ENCODE measurements at regions not wholly inside any gene's neighbourhood (a gene's known extent, or its start where the extent isn't known, plus 50 kb on each side); places are given as distances from the start of the nearest gene placed in this dataset.

DNA sequence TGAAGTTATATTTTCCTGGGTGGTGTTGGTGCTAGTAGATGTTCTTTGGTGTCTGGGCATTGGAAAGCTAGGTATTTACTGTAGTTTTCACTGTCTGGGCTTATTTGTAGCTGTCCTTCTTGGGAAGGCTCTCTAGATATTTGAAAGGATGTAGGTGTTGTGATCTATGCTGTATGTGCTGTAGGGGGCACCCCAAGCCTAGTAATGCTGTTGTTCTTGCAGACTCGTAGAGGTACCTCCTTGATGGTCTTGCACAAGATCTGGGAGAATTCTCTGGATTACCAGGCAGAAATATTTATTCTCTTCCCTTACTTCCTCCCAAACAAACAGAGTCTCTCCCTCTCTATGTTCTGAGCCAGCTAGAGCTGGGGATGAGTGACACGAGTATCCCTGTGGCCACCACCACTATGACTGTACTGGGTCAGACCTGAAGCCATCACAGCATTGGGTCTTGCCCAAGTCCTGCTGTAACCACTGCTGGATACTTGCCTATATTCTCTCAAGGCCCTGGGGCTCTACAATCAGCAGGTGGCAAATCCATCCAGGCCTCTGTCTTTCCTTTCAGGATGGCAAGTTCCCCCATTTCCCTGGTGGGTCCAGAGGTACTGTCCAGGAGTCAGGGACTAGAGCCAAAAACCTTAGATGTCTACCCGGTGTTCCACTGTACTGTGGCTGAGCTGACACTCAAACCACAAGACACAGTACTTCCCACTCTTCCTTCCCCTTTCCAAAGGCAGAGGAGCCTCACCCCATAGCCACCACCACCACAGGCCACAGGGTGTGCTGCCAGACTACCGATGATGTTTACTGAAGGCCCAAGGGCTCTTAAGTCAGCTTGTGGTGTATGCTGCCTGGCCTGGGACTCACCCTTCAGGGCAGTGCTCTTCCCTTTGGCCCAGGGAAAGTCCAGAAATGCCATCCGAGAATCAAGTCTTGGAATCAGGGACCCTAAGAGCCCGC, 195.2 kb upstream of the DPPA4 start:
- DNase-seq (peak in 1 of 3 donors; percentile 10), ATAC-seq (peak; percentile 73)
- Mint-ChIP-seq H3K27ac (no peak overlapping the region), H3K4me1 (peaks cover 6% of the 10 kb centered on the region), H3K27me3 (peaks cover 13% of the 10 kb centered on the region), H3K36me3 (ENCODE audit: low read depth) (peaks cover 2% of the 10 kb centered on the region), H3K4me3 (no peak overlapping the region)
- H3K9me3 ChIP-seq (ENCODE audit: control insufficient read depth, low read length, poor library complexity, severe bottlenecking), result no peaks in the 10 kb centered on the region

DNA sequence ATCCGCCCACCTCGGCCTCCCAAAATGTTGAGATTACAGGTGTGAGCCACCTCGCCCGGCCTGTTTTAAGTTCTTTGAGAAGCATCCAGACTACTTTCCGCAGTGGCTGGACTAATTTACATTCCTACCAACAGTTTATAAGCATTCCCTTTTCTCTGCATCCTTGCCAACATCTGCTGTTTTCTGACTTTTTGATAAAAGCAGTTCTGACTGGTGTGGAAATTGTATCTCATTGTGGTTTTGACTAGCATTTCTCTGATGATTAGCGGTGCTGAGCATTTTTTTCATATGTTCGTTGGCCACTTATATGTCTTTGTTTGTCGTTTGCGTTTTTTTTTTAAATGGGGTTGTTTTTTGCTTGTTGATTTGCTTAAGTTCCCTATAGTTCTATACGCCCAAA, 208.4 kb upstream of the DPPA4 start:
- Mint-ChIP-seq H3K27me3 (no peaks in the 10 kb centered on the region), H3K4me3 (no peak overlapping the region), H3K36me3 (ENCODE audit: low read depth) (no peaks in the 10 kb centered on the region), H3K27ac (no peak overlapping the region), H3K4me1 (no peaks in the 10 kb centered on the region)
- ATAC-seq (no peak), DNase-seq (no peak)
- no peaks in the 10 kb centered on the region for H3K9me3 ChIP-seq (ENCODE audit: control insufficient read depth, low read length, poor library complexity, severe bottlenecking)

DNA sequence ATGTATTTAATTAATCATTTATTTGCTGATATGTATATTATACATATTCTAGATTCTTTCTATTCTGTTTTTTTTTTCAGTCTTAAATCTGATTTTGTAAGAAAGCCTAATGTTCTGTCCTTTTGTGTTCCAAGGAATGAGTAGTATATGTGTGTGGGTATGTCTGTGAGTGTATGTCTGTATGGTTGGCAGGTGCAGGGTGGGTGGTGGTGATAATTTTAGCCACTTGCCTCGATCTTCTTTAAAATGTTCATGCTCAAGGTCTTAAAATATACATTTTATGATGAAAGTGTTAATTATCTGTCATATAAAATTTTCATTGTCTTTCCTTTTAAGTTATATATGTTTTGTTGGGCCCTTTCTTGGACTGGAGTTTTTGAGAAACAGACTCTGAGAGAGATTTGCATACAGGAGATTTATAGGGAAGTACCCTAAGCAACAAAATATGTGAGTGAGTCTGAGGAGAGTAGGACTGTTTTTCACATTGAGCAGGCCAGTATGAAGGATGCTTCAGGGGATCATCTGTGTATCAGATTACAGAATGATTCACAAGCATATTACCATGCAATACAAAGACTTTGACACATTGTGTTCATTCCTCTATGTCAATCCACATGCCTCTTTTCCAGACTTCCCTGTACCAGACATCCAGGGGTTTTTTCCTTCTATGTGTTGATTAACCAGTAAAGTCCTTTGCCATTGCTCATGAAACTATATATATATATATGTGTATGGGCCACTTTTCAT, 211.0 kb upstream of the DPPA4 start:
- no peak overlapping the region for H3K27ac Mint-ChIP-seq
- ATAC-seq (no peak), DNase-seq (no peak)
- H3K4me1 Mint-ChIP-seq, result no peaks in the 10 kb centered on the region
- no peaks in the 10 kb centered on the region for H3K27me3 Mint-ChIP-seq
- H3K9me3 ChIP-seq (ENCODE audit: control insufficient read depth, low read length, poor library complexity, severe bottlenecking), result no peaks in the 10 kb centered on the region
- H3K36me3 Mint-ChIP-seq (ENCODE audit: low read depth), result no peaks in the 10 kb centered on the region
- H3K4me3 Mint-ChIP-seq, result no peak overlapping the region

DNA sequence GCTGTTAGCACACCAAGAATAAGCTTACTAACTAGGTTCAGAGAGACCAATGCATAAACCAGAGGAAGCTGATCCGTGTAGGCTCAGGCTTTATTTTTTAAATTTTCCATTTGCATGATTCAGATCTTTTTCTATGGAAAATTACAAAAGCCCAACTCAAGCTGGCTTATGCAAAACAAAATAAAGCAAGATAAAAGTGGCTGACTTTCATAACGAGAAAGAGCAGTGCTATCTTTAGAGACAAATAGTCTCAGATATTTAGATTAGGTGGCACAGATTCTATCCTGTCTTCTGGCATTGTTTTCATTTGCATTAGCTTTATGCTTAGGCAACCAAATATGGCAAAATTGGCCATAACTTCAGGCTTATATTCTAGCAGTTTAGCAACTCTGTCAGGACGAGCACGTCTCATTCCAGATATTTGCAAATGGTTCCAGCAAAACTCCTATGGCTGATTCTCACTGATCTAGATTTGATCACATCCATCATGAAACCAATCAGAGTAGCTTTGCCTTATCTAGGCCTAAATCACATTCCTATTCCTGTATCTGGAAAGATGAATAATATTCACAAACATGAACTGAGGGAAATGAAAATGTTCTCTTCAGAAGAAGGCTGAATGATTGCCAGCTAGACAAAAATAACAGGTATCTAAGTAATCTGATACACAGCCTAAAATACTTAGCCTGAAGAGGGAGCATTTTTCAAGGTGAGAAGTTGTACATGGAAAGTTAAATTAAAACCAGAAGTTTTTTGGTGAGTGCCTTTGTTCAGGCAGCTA, 216.4 kb upstream of the DPPA4 start:
- H3K9me3 ChIP-seq (ENCODE audit: control insufficient read depth, low read length, poor library complexity, severe bottlenecking), result no peaks in the 10 kb centered on the region
- DNase-seq, result no peak
- H3K36me3 Mint-ChIP-seq (ENCODE audit: low read depth), result no peaks in the 10 kb centered on the region
- H3K27ac Mint-ChIP-seq, result no peak overlapping the region
- ATAC-seq, result no peak
- no peaks in the 10 kb centered on the region for H3K4me1 Mint-ChIP-seq
- no peak overlapping the region for H3K4me3 Mint-ChIP-seq
- H3K27me3 Mint-ChIP-seq, result no peaks in the 10 kb centered on the region

DNA sequence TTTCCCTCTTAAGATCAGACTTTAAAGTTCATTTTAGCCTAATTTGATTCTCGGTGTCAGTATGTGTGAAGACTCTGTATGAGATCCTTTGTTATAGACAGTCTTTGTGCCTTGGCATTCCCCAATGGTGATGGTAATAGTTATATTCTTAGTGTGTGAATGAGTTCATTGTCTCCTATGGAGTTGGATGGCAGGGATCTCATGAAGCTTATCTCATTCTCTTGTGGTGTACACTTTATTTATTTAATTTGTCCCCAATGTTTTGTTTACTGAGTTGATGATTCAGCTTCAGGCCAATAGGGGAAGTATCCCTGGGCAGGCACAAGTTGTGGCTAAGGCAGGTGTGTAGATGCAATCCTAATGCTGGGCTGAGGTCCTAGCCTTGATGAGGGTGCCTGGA, 222.0 kb upstream of the DPPA4 start:
- Mint-ChIP-seq H3K36me3 (ENCODE audit: low read depth) (no peaks in the 10 kb centered on the region), H3K4me1 (peaks cover 8% of the 10 kb centered on the region), H3K4me3 (no peak overlapping the region), H3K27me3 (no peaks in the 10 kb centered on the region), H3K27ac (no peak overlapping the region)
- no peak for ATAC-seq
- no peaks in the 10 kb centered on the region for H3K9me3 ChIP-seq (ENCODE audit: control insufficient read depth, low read length, poor library complexity, severe bottlenecking)
- no peak for DNase-seq

DNA sequence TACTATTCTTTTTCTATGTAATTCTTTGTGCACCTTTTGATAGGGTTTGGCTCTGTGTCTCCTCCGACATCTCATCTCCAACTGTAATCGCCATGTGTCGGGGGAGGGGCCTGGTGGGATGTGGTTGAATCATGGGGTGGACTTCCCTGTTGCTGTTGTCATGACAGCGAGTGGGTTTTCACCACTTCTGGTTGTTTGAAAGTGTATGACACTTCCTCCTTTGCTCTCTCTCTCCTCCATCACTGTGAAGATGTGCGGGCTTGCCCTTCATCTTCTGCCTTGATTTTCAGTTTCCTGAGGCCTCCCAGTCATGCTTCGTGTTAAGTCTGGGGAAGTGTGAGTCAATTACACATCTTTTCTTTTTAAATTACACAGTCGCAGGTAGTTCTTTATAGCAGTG, 225.8 kb upstream of the DPPA4 start:
- no peaks in the 10 kb centered on the region for H3K9me3 ChIP-seq (ENCODE audit: control insufficient read depth, low read length, poor library complexity, severe bottlenecking)
- DNase-seq, result peak in 1 of 3 donors; percentile 17
- H3K27ac Mint-ChIP-seq, result no peak overlapping the region
- H3K4me1 Mint-ChIP-seq, result peaks cover 8% of the 10 kb centered on the region
- no peaks in the 10 kb centered on the region for H3K27me3 Mint-ChIP-seq
- peak; percentile 92 for ATAC-seq
- H3K36me3 Mint-ChIP-seq (ENCODE audit: low read depth), result no peaks in the 10 kb centered on the region
- no peak overlapping the region for H3K4me3 Mint-ChIP-seq

DNA sequence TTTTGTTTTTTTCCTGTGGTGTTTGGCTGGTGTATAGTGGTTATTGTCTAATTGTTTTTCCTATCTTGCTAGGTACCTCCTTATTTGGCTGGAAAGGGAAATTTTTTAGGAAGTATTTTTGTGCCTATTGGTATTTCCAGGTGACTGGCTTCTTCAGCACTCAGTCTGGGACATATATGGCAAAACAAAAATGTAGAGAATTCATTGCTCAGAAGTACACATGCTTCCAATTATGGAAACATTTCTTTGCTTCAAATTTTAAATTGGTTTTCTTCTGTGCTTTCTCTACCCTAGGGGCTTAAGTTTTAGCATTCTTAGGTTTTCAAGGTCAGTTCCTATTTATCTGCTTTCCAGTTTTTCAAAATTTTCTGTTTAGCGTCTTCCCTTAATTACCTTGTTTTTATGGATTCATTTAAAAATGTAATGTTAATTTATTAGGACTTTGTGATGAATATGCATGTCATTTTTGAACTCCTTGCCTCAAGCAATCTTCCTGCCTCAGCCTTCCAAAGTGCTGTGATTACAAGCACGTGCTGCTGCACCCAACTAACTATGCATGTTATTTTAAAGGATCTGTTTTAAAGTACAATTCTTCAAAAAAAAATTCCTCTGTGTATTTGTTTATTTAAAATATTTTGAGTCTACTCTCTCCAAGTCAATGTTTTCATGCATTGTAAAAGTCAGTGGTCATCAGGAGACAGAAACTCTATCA, 231.9 kb upstream of the DPPA4 start:
- ATAC-seq (no peak), DNase-seq (no peak)
- no peak overlapping the region for H3K4me3 Mint-ChIP-seq
- H3K4me1 Mint-ChIP-seq, result no peaks in the 10 kb centered on the region
- peaks cover 6% of the 10 kb centered on the region for H3K36me3 Mint-ChIP-seq (ENCODE audit: low read depth)
- H3K27me3 Mint-ChIP-seq, result no peaks in the 10 kb centered on the region
- no peak overlapping the region for H3K27ac Mint-ChIP-seq
- no peaks in the 10 kb centered on the region for H3K9me3 ChIP-seq (ENCODE audit: control insufficient read depth, low read length, poor library complexity, severe bottlenecking)

DNA sequence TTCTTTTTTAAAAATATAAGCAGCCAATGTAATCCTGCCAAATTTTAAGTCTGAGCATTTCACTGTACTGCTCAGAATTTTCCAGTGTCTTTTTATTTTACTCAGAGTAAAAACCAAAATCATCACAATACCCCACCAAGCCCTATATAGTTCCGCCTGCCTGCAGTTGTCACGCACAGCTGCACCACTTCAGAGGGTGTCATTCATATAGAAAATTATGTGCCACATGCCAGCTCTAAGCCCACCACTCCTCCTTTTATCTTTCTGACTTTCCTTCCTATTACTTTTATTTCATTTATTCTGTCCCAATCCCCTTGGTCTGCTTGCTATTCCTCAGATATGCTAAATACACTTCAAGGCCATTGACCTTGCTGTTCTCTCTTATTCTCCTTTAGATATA, 233.1 kb upstream of the DPPA4 start:
- Mint-ChIP-seq H3K4me1 (no peaks in the 10 kb centered on the region), H3K27me3 (no peaks in the 10 kb centered on the region), H3K4me3 (no peak overlapping the region), H3K27ac (no peak overlapping the region), H3K36me3 (ENCODE audit: low read depth) (peaks cover 6% of the 10 kb centered on the region)
- ATAC-seq (no peak), DNase-seq (no peak)
- no peaks in the 10 kb centered on the region for H3K9me3 ChIP-seq (ENCODE audit: control insufficient read depth, low read length, poor library complexity, severe bottlenecking)

DNA sequence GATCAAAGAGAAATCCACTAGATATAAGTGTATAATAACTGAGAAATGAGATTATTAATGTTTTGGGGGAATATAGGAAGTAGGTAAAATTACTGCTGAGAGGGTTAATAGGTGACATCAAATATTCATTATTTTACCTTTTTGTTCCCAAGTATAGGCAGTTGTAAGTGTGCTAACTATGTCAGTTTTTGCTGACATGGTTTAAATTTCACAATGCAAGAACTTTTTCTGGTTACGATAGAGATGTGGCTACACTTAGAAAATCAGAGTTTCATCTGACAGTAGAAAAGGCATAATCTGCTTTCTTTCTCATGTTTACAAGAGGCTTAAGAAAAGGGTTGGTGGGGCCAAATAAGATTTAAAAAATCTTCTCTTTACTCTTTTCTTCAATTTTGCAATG, 235.0 kb upstream of the DPPA4 start:
- DNase-seq (no peak), ATAC-seq (no peak)
- Mint-ChIP-seq H3K27me3 (no peaks in the 10 kb centered on the region), H3K36me3 (ENCODE audit: low read depth) (peaks cover 9% of the 10 kb centered on the region), H3K4me1 (no peaks in the 10 kb centered on the region), H3K4me3 (no peak overlapping the region), H3K27ac (no peak overlapping the region)
- H3K9me3 ChIP-seq (ENCODE audit: control insufficient read depth, low read length, poor library complexity, severe bottlenecking), result no peaks in the 10 kb centered on the region

DNA sequence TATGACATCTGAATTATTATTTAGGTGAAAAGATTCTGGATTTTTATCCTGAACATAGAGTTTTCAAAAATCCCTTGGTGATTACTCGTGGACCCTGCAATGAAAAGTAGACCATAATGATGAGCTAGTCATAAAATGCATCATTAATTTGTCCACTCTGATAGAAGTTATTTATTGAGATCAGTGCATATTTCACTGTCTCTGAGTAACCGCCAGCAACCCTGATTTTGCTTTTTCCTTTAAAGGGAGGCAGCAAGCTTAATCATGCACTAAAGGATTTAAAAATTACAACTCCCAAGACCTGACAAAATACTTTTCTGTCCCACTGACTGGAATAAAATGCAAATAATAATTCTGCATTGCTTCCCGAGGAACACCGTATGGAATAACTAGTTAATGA, 259.6 kb upstream of the DPPA4 start:
- Mint-ChIP-seq H3K27ac (no peak overlapping the region), H3K36me3 (ENCODE audit: low read depth) (no peaks in the 10 kb centered on the region), H3K4me3 (no peak overlapping the region), H3K4me1 (no peaks in the 10 kb centered on the region), H3K27me3 (peaks cover 5% of the 10 kb centered on the region)
- DNase-seq (no peak), ATAC-seq (no peak)
- H3K9me3 ChIP-seq (ENCODE audit: control insufficient read depth, low read length, poor library complexity, severe bottlenecking), result no peaks in the 10 kb centered on the region

DNA sequence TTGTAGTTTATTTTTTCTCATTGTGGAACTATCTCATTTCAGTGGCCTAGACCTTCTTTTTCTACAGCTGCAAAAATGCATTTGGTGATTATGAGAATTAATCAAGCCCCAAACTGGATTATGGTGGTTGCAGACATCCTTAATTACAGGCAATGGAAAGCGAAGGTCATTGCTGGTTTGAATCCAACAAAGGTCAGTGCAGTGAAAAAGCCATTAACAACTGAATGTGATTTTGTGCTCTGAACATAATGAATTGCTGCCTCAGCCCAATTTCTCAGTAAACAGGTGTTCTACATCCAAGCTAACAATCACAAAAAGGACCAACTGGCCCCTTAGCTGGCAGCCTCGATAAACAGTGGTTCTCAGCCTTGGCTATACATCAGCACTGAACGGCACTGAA, 260.1 kb upstream of the DPPA4 start:
- Mint-ChIP-seq H3K27me3 (peaks cover 5% of the 10 kb centered on the region), H3K36me3 (ENCODE audit: low read depth) (no peaks in the 10 kb centered on the region), H3K27ac (no peak overlapping the region), H3K4me1 (no peaks in the 10 kb centered on the region), H3K4me3 (no peak overlapping the region)
- no peak for DNase-seq
- H3K9me3 ChIP-seq (ENCODE audit: control insufficient read depth, low read length, poor library complexity, severe bottlenecking), result no peaks in the 10 kb centered on the region
- no peak for ATAC-seq

DNA sequence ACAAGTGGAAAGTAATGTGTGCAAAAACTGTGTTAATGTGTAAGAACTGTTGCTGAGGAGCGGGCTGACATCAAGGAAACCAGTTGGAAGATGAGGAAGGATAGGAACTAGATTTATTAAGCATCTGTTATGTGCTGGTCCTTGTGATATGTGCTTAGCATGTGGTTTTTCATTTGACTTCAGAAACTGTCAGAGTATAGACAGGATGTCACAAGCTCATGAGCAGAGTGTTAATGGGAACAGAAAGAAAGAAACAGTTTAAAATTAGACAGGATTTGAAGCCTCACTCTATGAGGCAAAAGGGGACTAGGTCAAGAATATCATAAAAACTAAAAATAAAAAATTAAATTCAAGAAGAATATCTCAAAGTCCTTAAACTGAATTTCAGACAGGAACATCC, 270.6 kb upstream of the DPPA4 start:
- ATAC-seq (no peak), DNase-seq (no peak)
- H3K27me3 Mint-ChIP-seq, result peaks cover 13% of the 10 kb centered on the region
- peaks cover 1% of the 10 kb centered on the region for H3K36me3 Mint-ChIP-seq (ENCODE audit: low read depth)
- H3K27ac Mint-ChIP-seq, result no peak overlapping the region
- H3K4me1 Mint-ChIP-seq, result peaks cover 8% of the 10 kb centered on the region
- H3K4me3 Mint-ChIP-seq, result no peak overlapping the region
- H3K9me3 ChIP-seq (ENCODE audit: control insufficient read depth, low read length, poor library complexity, severe bottlenecking), result no peaks in the 10 kb centered on the region

DNA sequence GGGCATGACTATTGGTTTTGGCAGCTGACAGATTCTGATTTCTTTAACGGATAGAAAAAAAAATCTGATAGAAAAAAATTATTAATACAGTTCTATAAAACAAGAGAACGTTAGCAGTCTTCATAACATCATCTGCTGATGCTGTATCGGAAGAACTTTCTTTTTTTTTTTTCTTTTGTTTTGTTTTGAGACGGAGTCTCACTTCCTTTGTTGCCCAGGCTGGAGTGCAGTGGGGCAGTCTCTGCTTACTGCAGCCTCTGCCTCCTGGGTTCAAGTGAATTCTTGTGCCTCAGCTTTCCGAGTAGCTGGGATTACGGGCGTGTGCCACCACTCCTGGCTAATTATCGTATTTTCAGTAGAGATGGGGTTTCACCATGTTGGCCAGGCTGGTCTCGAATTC, 271.2 kb upstream of the DPPA4 start:
- no peak for ATAC-seq
- no peaks in the 10 kb centered on the region for H3K9me3 ChIP-seq (ENCODE audit: control insufficient read depth, low read length, poor library complexity, severe bottlenecking)
- Mint-ChIP-seq H3K36me3 (ENCODE audit: low read depth) (no peaks in the 10 kb centered on the region), H3K27ac (no peak overlapping the region), H3K27me3 (peaks cover 13% of the 10 kb centered on the region), H3K4me1 (peaks cover 8% of the 10 kb centered on the region), H3K4me3 (no peak overlapping the region)
- DNase-seq, result no peak

Data from T-helper 17 cell (primary cell).